ENCODE measurements at regions not wholly inside any gene's neighbourhood (a gene's known extent, or its start where the extent isn't known, plus 50 kb on each side); places are given as distances from the start of the nearest gene placed in this dataset.

DNA sequence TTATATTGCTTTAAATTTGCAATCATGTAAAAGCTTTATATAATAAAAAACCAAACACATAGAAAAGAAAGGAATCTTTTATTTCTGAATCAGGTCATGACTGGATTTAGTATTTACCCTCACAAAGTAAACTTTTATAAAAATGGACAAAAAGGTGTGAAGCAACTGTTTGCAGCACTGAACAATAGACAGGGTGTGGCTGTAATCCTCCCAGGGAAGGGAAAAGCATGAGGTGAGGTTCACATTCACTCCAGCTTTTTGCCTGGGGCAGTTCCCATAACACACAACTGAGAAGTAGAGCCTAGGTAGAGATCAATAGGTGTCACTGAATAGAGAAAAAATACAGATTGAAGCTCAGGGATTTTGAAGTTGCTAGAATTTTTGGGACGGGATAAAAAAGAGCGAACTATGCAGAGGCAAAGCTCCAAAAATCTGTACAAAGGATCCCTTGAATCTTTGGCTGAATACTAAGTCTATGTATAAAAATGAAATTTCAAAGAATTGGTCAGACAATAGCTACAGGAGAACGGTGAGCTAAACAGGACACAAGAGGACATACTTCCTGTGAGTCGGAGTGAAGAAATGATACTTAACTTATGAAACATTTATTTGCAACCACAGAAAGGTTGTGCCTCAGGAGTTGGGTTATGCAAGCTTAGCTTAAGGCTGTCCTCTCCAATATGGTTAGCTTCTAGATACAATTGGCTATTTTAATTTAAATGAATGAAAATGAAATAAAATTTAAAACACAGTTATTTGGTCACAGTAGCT is 162.0 kb upstream of the ZP4 start:
- Histone ChIP-seq H3K27ac (ENCODE audit: extremely low read depth, low read depth, low read length) (no peak overlapping the region), H3K9me3 (ENCODE audit: control insufficient read depth, insufficient read depth, low read depth, low read length) (no peaks in the 10 kb centered on the region), H3K4me3 (ENCODE audit: low read depth, low read length) (no peak overlapping the region), H3K36me3 (ENCODE audit: control insufficient read depth in 2 of 2, insufficient read depth in 1 of 2, low read length in 2 of 2) (no peaks in the 10 kb centered on the region), H3K4me1 (ENCODE audit: control insufficient read depth, insufficient read depth, low read length) (no peaks in the 10 kb centered on the region)
- TF ChIP-seq ZNF266 (tag by site-specific recombination; IDR thresholded peaks at IDR 0.05; ENCODE audit: low read depth) (no peak), ZNF155 (tag by site-specific recombination; IDR thresholded peaks at IDR 0.05) (no peak), ZNF202 (tag by site-specific recombination; IDR thresholded peaks at IDR 0.05; ENCODE audit: borderline replicate concordance) (no peak), SP3 (tag by site-specific recombination; IDR thresholded peaks at IDR 0.05) (no peak), ZNF529 (tag by site-specific recombination; IDR thresholded peaks at IDR 0.05; ENCODE audit: insufficient replicate concordance) (no peak), ZNF214 (tag by site-specific recombination; IDR thresholded peaks at IDR 0.05; ENCODE audit: borderline replicate concordance) (no peak), ZBTB20 (tag by site-specific recombination; IDR thresholded peaks at IDR 0.05) (no peak), ZNF366 (tag by site-specific recombination; conservative IDR thresholded peaks at IDR 0.05) (no peak), ZNF132 (tag by site-specific recombination; IDR thresholded peaks at IDR 0.05; ENCODE audit: borderline replicate concordance) (no peak), ZNF792 (tag by site-specific recombination; IDR thresholded peaks at IDR 0.05) (no peak)
- ChIA-PET CTCF (interaction anchor here (0.6 to 1.5 kb wide), 4 partner anchors 64 to 261 kb away, joined by 3 to 5 read pairs (median 4); no protein-coding TSS in a partner anchor), POLR2A (no interaction called here)

DNA sequence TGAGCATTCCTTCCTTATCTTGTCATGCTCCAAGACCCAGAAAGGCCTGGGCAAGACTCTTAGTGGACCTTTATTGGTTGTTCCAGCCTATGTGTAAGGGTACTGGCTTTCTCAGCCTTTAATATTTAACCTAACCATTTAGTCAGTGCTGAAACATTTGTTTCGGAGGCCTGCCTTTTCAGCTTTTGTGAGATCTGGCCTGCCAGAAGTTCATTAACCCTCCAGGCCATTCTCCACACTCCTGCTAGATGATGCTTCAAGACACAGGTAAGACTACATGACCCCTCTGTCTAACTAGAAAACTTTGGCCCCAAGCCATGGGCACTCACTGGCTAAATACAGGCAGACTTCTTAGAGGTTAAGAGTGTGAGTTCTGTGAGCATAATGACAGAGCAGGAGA is 138.4 kb upstream of the ZP4 start:
- H3K36me3 ChIP-seq (ENCODE audit: control insufficient read depth in 2 of 2, insufficient read depth in 1 of 2, low read length in 2 of 2), result no peaks in the 10 kb centered on the region
- no peaks in the 10 kb centered on the region for H3K9me3 ChIP-seq (ENCODE audit: control insufficient read depth, insufficient read depth, low read depth, low read length)
- no peak overlapping the region for H3K27ac ChIP-seq (ENCODE audit: extremely low read depth, low read depth, low read length)
- TF ChIP-seq GLI4 (tag by site-specific recombination; IDR thresholded peaks at IDR 0.05) (no peak), ZNF175 (tag by site-specific recombination; IDR thresholded peaks at IDR 0.05) (no peak), ZNF146 (tag by site-specific recombination; IDR thresholded peaks at IDR 0.05) (no peak), ZNF658 (tag by site-specific recombination; IDR thresholded peaks at IDR 0.05) (no peak), ZNF600 (tag by site-specific recombination; IDR thresholded peaks at IDR 0.05) (no peak), ZFP3 (tag by site-specific recombination; IDR thresholded peaks at IDR 0.05; ENCODE audit: low read depth) (no peak), ZBTB1 (tag by site-specific recombination; IDR thresholded peaks at IDR 0.05) (no peak), SP7 (tag by site-specific recombination; IDR thresholded peaks at IDR 0.05) (no peak), ZNF214 (tag by site-specific recombination; IDR thresholded peaks at IDR 0.05; ENCODE audit: borderline replicate concordance) (no peak), ZNF571 (tag by site-specific recombination; IDR thresholded peaks at IDR 0.05) (no peak), ZNF510 (tag by site-specific recombination; IDR thresholded peaks at IDR 0.05; ENCODE audit: insufficient replicate concordance) (no peak)
- POLR2A ChIA-PET, result no interaction called here
- CTCF ChIA-PET, result interaction anchor here (0.6 to 0.8 kb wide), 2 partner anchors 33 to 73 kb away, joined by 3 read pairs; no protein-coding TSS in a partner anchor
- no peak overlapping the region for H3K4me3 ChIP-seq (ENCODE audit: low read depth, low read length)
- no peaks in the 10 kb centered on the region for H3K4me1 ChIP-seq (ENCODE audit: control insufficient read depth, insufficient read depth, low read length)

DNA sequence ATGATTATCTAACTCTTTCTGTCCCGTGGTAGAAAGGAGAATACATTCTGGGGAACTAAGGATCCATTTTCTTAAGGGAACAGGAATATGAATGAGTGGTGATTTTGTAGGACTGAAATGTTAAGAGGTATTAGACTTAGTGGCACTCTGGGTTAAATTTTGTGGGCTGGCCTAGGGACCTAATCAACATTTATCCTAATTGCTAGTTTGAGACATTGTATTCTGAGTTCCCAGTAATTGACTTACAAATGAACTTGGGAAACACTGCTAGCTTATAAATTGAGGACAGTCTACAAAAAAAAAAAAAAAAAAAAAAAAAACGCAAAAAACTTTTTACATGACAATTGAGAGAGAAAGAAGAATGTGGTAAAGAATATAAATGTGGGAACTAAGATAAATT is 136.6 kb upstream of the ZP4 start:
- Histone ChIP-seq H3K36me3 (ENCODE audit: control insufficient read depth in 2 of 2, insufficient read depth in 1 of 2, low read length in 2 of 2) (no peaks in the 10 kb centered on the region), H3K4me3 (ENCODE audit: low read depth, low read length) (no peak overlapping the region), H3K9me3 (ENCODE audit: control insufficient read depth, insufficient read depth, low read depth, low read length) (no peaks in the 10 kb centered on the region), H3K4me1 (ENCODE audit: control insufficient read depth, insufficient read depth, low read length) (no peaks in the 10 kb centered on the region), H3K27ac (ENCODE audit: extremely low read depth, low read depth, low read length) (no peak overlapping the region)
- ChIA-PET CTCF (no interaction called here), POLR2A (no interaction called here)
- TF ChIP-seq SP2 (tag by site-specific recombination; IDR thresholded peaks at IDR 0.05), result no peak
- TF ChIP-seq GLIS2 (tag by site-specific recombination; IDR thresholded peaks at IDR 0.05), result no peak
- TF ChIP-seq ZNF394 (tag by site-specific recombination; IDR thresholded peaks at IDR 0.05; ENCODE audit: borderline replicate concordance), result no peak
- TF ChIP-seq, protein P1, sequence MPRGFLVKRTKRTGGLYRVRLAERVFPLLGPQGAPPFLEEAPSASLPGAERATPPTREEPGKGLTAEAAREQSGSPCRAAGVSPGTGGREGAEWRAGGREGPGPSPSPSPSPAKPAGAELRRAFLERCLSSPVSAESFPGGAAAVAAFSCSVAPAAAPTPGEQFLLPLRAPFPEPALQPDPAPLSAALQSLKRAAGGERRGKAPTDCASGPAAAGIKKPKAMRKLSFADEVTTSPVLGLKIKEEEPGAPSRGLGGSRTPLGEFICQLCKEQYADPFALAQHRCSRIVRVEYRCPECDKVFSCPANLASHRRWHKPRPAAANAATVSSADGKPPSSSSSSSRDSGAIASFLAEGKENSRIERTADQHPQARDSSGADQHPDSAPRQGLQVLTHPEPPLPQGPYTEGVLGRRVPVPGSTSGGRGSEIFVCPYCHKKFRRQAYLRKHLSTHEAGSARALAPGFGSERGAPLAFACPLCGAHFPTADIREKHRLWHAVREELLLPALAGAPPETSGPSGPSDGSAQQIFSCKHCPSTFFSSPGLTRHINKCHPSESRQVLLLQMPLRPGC (tag by site-specific recombination; IDR thresholded peaks at IDR 0.05), result no peak
